HCT116 (cell line): ENCODE measurements at regions not wholly inside any gene's neighbourhood (a gene's known extent, or its start where the extent isn't known, plus 50 kb on each side); places are given as distances from the start of the nearest gene placed in this dataset.

Experiments
- ATAC-seq: fragments of 200-7000 bp; cut with Tn5 transposase; 2 replicates; pipeline ENCODE4 v1.9.1; 2020; ENCODE audit warnings: mild to moderate bottlenecking, moderate library complexity
- BruUV-seq: library from RNA; stranded (reverse); fragments of 400-500 nt; replicated peaks from 2 replicates; lab custom pipeline; 2021; lab: Mats Ljungman, UMichigan
- CTCF ChIA-PET: fragments of 300-600 bp; sonication (Branson Sonifier 250); formaldehyde crosslinking; loops from one replicate; lab custom pipeline; 2021; ENCODE audit warnings: antibody characterized with exemption; lab: Charles Lee
- POLR2A ChIA-PET: fragments of 300-600, 350-600 bp; sonication (Branson Sonifier 250); formaldehyde crosslinking; loops from one replicate; lab custom pipeline; 2021; ENCODE audit warnings: antibody characterized with exemption; lab: Charles Lee
- RAD21 ChIA-PET, 2 experiments: fragments of 300-600 bp; sonication (Branson Sonifier 250); formaldehyde crosslinking; loops; one replicate each; lab custom pipeline; 2023; ENCODE audit warnings: low total read pairs in 2 of 2; ENCODE audit not compliant: uncharacterized antibody in 2 of 2, unreplicated experiment in 2 of 2, low non-redundant PET in 1 of 2; lab: Charles Lee
- DNase-seq: peaks from one replicate; pipeline ENCODE4 v3.0.0-alpha.2; 2010; ENCODE audit warnings: low read depth, low spot score
- H2AFZ ChIP-seq: fragments of 200-600 bp; shearing (Covaris generic), sonication (generic); 2 replicates; pipeline ENCODE4 v1.6.1; 2017; ENCODE audit warnings: low read depth, mixed run types, mixed read lengths, antibody characterized with exemption, low read length; ENCODE audit not compliant: poor library complexity, severe bottlenecking
- H3K27ac ChIP-seq: 2 replicates; pipeline ENCODE4 v1.5.1; 2012; ENCODE audit warnings: low read depth, low read length
- H3K27me3 ChIP-seq: fragments of 200-600 bp; sonication (generic); 2 replicates; pipeline ENCODE4 v1.6.1; 2016; ENCODE audit warnings: mixed run types, low read length, mixed read lengths; ENCODE audit not compliant: insufficient read depth
- H3K36me3 ChIP-seq, 2 experiments: fragments of 200-500 bp in 1 of 2; fragments of 200-600 bp in 1 of 2; sonication (Bioruptor generic) in 1 of 2; sonication (generic) in 1 of 2; 2 replicates each; pipeline versions ENCODE4 v1.5.1 to v1.6.1; 2014 to 2016; ENCODE audit warnings: low read length in 2 of 2, inconsistent platforms in 1 of 2, mixed read lengths in 1 of 2, mixed run types in 1 of 2; ENCODE audit not compliant: insufficient read depth in 2 of 2, control insufficient read depth in 1 of 2
- H3K4me1 ChIP-seq, 2 experiments: fragments of 200-600 bp in 1 of 2; sonication (generic) in 1 of 2; 2 replicates each; pipeline versions ENCODE4 v1.5.1 to v1.6.1; 2012 to 2017; ENCODE audit warnings: low read length in 2 of 2, inconsistent platforms in 1 of 2, mild to moderate bottlenecking in 1 of 2, mixed read lengths in 1 of 2, mixed run types in 1 of 2, moderate library complexity in 1 of 2; ENCODE audit not compliant: insufficient read depth in 2 of 2, control insufficient read depth in 1 of 2
- H3K4me2 ChIP-seq: fragments of 200-600 bp; sonication (generic); 2 replicates; pipeline ENCODE4 v1.6.1; 2017; ENCODE audit warnings: mixed run types, low read length, mixed read lengths
- H3K4me3 ChIP-seq, 2 experiments: fragments of 200-600 bp in 1 of 2; sonication (generic) in 1 of 2; replicated peaks in 1 of 2; 2 replicates each; pipeline ENCODE4 v1.5.1; 2011 to 2016; ENCODE audit warnings: low read length in 2 of 2, control low read depth in 1 of 2, low read depth in 1 of 2, mild to moderate bottlenecking in 1 of 2, mixed read lengths in 1 of 2, mixed run types in 1 of 2
- H3K79me2 ChIP-seq: fragments of 200-600 bp; sonication (generic); 2 replicates; pipeline ENCODE4 v1.6.1; 2017; ENCODE audit warnings: mild to moderate bottlenecking, mixed run types, low read length, moderate library complexity, mixed read lengths; ENCODE audit not compliant: insufficient read depth
- H3K9ac ChIP-seq: fragments of 200-600 bp; sonication (generic); 2 replicates; pipeline ENCODE4 v1.6.1; 2016; ENCODE audit warnings: low read length, mixed read lengths
- H3K9me2 ChIP-seq: fragments of 200-600 bp; sonication (generic), shearing (Covaris generic); 2 replicates; pipeline ENCODE4 v1.6.1; 2017; ENCODE audit warnings: mixed run types, mild to moderate bottlenecking, moderate library complexity; ENCODE audit not compliant: insufficient read depth
- H3K9me3 ChIP-seq, 2 experiments: fragments of 200-500 bp in 1 of 2; fragments of 200-600 bp in 1 of 2; sonication (Bioruptor generic) in 1 of 2; sonication (generic) in 1 of 2; 2 replicates each; pipeline ENCODE4 v1.6.1; 2014 to 2017; ENCODE audit warnings: low read length in 2 of 2, mixed read lengths in 2 of 2, inconsistent platforms in 1 of 2, low read depth in 1 of 2, mild to moderate bottlenecking in 1 of 2, mixed run types in 1 of 2, moderate library complexity in 1 of 2; ENCODE audit not compliant: control insufficient read depth in 1 of 2, insufficient read depth in 1 of 2
- H4K20me1 ChIP-seq: fragments of 200-600 bp; sonication (generic), shearing (Covaris generic); 2 replicates; pipeline ENCODE4 v1.6.1; 2017; ENCODE audit warnings: mixed run types, mild to moderate bottlenecking, moderate library complexity; ENCODE audit not compliant: insufficient read depth
- CBX3 ChIP-seq: IDR thresholded peaks from 2 replicates; pipeline ENCODE4 v1.6.1; 2012; ENCODE audit warnings: low read depth
- CEBPB ChIP-seq: IDR thresholded peaks from 2 replicates; pipeline ENCODE4 v1.6.1; 2012; ENCODE audit warnings: low read depth
- CTCF ChIP-seq, 3 experiments: fragments of 200-600 bp in 1 of 3; sonication (generic) in 1 of 3; IDR thresholded peaks in 2 of 3; conservative IDR thresholded peaks in 1 of 3; 2 replicates each; pipeline ENCODE4 v1.5.1; 2012 to 2017; ENCODE audit warnings: low read depth in 2 of 3, low read length in 2 of 3, antibody characterized with exemption in 1 of 3, borderline replicate concordance in 1 of 3, control low read depth in 1 of 3, mild to moderate bottlenecking in 1 of 3, mixed read lengths in 1 of 3, mixed run types in 1 of 3, moderate library complexity in 1 of 3; ENCODE audit not compliant: insufficient read depth in 1 of 3
- EGR1 ChIP-seq: IDR thresholded peaks from 2 replicates; pipeline ENCODE4 v1.6.1; 2012; ENCODE audit warnings: low read depth
- ELF1 ChIP-seq: IDR thresholded peaks from 2 replicates; pipeline ENCODE4 v1.6.1; 2012; ENCODE audit warnings: low read depth, borderline replicate concordance
- FOSL1 ChIP-seq: IDR thresholded peaks from 2 replicates; pipeline ENCODE4 v1.6.1; 2012; ENCODE audit warnings: low read depth
- JUND ChIP-seq: IDR thresholded peaks from 2 replicates; pipeline ENCODE4 v1.6.1; 2012
- POLR2A ChIP-seq: IDR thresholded peaks from 2 replicates; pipeline ENCODE4 v1.7.0; 2011; ENCODE audit warnings: borderline replicate concordance; ENCODE audit not compliant: insufficient read depth, insufficient read length; ENCODE audit errors: extremely low read depth
- RAD21 ChIP-seq: IDR thresholded peaks from 2 replicates; pipeline ENCODE4 v1.6.1; 2012; ENCODE audit warnings: low read depth, mild to moderate bottlenecking
- REST ChIP-seq: IDR thresholded peaks from 2 replicates; pipeline ENCODE4 v1.6.1; 2012; ENCODE audit warnings: low read depth
- ZFX ChIP-seq: fragments of 450-650 bp; IDR thresholded peaks from 2 replicates; pipeline ENCODE4 v1.6.1; 2017
- ZNF274 ChIP-seq: fragments of 200-500 bp; sonication (Bioruptor generic); IDR thresholded peaks from 2 replicates; pipeline ENCODE4 v1.6.1; 2014; ENCODE audit warnings: mild to moderate bottlenecking, low read depth, low read length, inconsistent platforms
- intact Hi-C: fragments of 100-400 bp; cut with micrococcal nuclease; formaldehyde crosslinking; loops from 2 replicates; pipeline ENCODE4 v1.10.0; 2022
- TF ChIP-seq, protein P1 (sequence below): IDR thresholded peaks from 2 replicates; pipeline ENCODE4 v1.6.1; 2012
- TF ChIP-seq, protein P2 (sequence below): IDR thresholded peaks from 2 replicates; pipeline ENCODE4 v1.6.1; 2012

DNA sequence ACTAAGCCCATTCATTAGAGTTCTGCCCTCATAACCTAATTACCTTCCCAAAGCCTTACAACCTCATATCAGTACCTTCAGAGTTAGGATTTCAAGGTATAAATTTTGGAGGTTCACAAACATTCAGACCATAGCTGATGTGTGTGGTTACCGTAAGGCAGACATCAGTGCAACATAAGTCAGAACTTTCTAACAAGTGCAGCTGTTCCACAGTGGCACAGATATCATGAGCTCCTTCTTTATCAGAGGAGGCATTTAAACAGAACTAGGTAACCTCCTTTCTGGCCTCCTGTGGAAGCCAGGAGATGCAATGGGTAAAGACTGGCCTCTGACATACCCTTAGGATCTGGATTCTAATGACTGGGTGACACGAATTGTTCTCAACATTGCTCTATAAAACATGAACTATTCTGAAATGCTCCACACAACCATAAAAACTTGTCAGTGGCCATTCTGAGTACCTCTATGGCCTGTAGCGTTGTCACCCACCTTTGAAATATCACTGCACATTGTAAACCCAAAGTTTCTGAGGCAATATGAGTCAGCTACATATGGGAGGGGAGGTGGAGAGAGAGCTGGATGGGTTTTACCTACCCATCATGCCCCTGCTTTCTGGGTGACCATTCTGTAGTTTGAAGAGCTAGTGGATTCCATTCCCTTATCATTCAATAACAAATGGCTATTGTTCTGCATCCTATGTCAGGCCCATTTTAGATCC is 546.0 kb upstream of the TBL1XR1 start:
- TF ChIP-seq ELF1 (no peak), REST (no peak), FOSL1 (no peak), CEBPB (no peak), ZNF274 (no peak), POLR2A (no peak), ZFX (no peak), CTCF (IDR thresholded peaks at IDR 0.05 in 2 of 3, conservative IDR thresholded peaks at IDR 0.05 in 1 of 3; ENCODE audit: borderline replicate concordance in 1 of 3, insufficient read depth in 1 of 3, low read depth in 2 of 3, low read length in 2 of 3) (no peak), RAD21 (no peak), CBX3 (no peak), JUND (no peak), EGR1 (no peak)
- TF ChIP-seq, protein P1, sequence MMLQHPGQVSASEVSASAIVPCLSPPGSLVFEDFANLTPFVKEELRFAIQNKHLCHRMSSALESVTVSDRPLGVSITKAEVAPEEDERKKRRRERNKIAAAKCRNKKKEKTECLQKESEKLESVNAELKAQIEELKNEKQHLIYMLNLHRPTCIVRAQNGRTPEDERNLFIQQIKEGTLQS, result no peak
- TF ChIP-seq, protein P2, sequence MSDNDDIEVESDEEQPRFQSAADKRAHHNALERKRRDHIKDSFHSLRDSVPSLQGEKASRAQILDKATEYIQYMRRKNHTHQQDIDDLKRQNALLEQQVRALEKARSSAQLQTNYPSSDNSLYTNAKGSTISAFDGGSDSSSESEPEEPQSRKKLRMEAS, result no peak
- Histone ChIP-seq H3K9me3 (no peaks in the 10 kb centered on the region), H3K36me3 (no peaks in the 10 kb centered on the region), H2AFZ (no peak overlapping the region), H4K20me1 (no peaks in the 10 kb centered on the region), H3K4me1 (no peaks in the 10 kb centered on the region), H3K9me2 (no peaks in the 10 kb centered on the region), H3K4me3 (no peak overlapping the region), H3K27ac (no peak overlapping the region), H3K4me2 (no peak overlapping the region), H3K79me2 (no peaks in the 10 kb centered on the region), H3K27me3 (no peaks in the 10 kb centered on the region), H3K9ac (no peak overlapping the region)
- ChIA-PET POLR2A (no interaction called here), RAD21 (no interaction called here), CTCF (no interaction called here)
- BruUV-seq, result no TSS peak
- ATAC-seq (no peak), DNase-seq (no peak)
- intact Hi-C loops, result no loop called here
